BE2C (cell line): ENCODE measurements at regions not wholly inside any gene's neighbourhood (a gene's known extent, or its start where the extent isn't known, plus 50 kb on each side); places are given as distances from the start of the nearest gene placed in this dataset.
"Not testable (repeated sequence)": the region's sequence is repeated elsewhere in the genome, so short reads cannot be mapped to it uniquely, and the experiment has no call there.

Experiments used
- DNase-seq: peaks from one replicate; pipeline ENCODE4 v3.0.0-alpha.2; 2020
- H3K27me3 ChIP-seq: fragments of 250-450 bp; sonication (Bioruptor Pico); 2 replicates; pipeline ENCODE4 v1.5.1; 2020; ENCODE audit warnings: mild to moderate bottlenecking
- H3K36me3 ChIP-seq: fragments of 250-450 bp; sonication (Bioruptor Pico); 2 replicates; pipeline ENCODE4 v1.5.1; 2020; ENCODE audit warnings: mild to moderate bottlenecking
- H3K4me1 ChIP-seq: fragments of 250-450 bp; sonication (Bioruptor Pico); 2 replicates; pipeline ENCODE4 v1.5.1; 2020
- H3K4me3 ChIP-seq: 2 replicates; pipeline ENCODE4 v1.5.1; 2011; ENCODE audit warnings: low read depth, low read length
- H3K9me3 ChIP-seq: fragments of 250-450 bp; sonication (Bioruptor Pico); 2 replicates; pipeline ENCODE4 v1.5.1; 2020
- CTCF ChIP-seq: IDR thresholded peaks from 2 replicates; pipeline ENCODE4 v1.5.1; 2012; ENCODE audit warnings: mild to moderate bottlenecking, low read depth, low read length

DNA sequence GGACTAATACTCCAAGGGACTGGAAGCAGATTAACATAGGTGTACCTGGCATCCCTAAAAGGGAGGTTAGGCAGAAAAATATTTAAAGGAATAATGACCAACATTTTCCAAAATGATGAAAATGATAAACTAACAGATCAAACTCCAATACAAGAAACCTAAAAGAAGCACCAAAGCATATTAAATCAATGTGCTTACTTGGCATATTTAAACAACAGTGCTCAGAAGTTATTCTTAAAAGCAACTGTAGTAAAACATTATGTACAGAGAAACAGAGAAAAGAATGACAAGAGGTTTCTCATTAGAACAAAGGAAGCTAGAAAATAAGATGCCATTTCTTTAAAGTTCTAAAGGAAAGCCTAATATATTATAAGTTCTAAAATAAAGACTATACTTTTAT lies 947.3 kb upstream of the TMEFF2 start:
- DNase-seq: no peak
- no peaks in the 10 kb centered on the region for H3K36me3 ChIP-seq
- no peaks in the 10 kb centered on the region for H3K9me3 ChIP-seq
- no peak for TF ChIP-seq CTCF
- H3K4me3 ChIP-seq: no peak overlapping the region
- H3K4me1 ChIP-seq: no peaks in the 10 kb centered on the region
- H3K27me3 ChIP-seq: no peaks in the 10 kb centered on the region

DNA sequence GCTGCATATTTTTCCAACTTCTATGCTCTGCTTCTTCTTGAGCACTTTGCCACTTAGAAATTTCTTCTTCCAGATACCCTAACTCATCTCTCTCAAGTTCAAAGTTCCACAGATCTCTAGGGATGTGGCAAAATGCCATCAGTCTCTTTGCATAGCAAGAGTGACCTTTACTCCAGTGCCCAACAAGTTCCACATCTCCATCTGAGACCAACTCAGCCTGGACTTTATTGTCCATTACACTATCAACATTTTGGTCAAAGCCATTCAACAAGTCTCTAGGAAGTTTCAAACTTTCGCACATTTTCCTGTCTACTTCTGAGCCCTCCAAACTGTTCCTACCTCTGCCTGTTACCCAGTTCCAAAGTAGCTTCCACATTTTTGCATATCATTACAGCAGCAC lies 946.2 kb upstream of the TMEFF2 start:
- not testable (repeated sequence) for DNase-seq, H3K9me3 ChIP-seq, H3K4me1 ChIP-seq, H3K36me3 ChIP-seq, H3K4me3 ChIP-seq, H3K27me3 ChIP-seq

GRCh38 chr2:193124815-193125214 lies 930.1 kb upstream of the TMEFF2 start:
- no peaks in the 10 kb centered on the region for H3K36me3 ChIP-seq
- H3K9me3 ChIP-seq: no peaks in the 10 kb centered on the region
- DNase-seq: no peak
- H3K4me3 ChIP-seq: no peak overlapping the region
- TF ChIP-seq CTCF: no peak
- H3K4me1 ChIP-seq: no peaks in the 10 kb centered on the region
- H3K27me3 ChIP-seq: no peaks in the 10 kb centered on the region

DNA sequence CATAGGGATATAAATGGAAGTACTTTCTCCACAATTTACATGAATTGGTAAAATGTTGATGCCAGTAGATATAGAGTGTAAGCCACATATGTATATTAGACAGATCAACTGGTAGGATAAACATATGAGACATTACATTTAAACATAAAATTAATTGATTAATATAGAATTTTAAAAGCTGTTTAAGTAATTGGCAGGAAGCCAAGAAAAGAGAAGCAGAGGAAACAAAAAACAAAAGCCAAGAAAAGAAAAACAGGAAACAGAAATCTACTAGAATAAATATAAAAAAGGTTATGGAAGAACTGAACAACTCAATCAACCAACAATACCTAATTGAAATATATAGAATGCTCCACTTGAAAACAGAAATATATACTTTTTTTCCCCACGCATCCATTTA lies 920.1 kb upstream of the TMEFF2 start:
- DNase-seq: no peak
- no peak overlapping the region for H3K4me3 ChIP-seq
- H3K36me3 ChIP-seq: no peaks in the 10 kb centered on the region

DNA sequence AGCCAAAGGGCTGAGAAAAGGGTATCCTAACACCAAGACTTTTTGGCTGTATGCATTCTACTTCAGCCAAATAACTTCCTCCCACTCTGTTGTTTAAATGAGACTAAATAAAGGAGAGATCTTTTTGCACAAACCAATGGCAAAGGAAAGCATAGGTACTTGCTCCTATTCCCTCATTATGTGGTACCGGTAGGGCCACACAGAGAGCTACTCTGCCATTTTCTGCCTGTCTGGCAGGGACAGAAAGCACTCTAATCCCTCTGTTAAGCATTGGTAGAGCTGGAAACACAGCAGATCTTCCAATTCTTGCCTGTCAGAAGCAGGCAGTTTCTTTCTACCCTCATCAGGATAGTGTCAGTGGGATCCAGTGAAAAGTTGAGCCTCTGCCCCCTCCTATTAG lies 918.3 kb upstream of the TMEFF2 start:
- Histone ChIP-seq H3K36me3 (no peaks in the 10 kb centered on the region), H3K4me1 (peaks cover 3% of the 10 kb centered on the region; the same call in 1 of the 2 replicates), H3K27me3 (no peaks in the 10 kb centered on the region), H3K4me3 (no peak overlapping the region), H3K9me3 (no peaks in the 10 kb centered on the region)
- no peak for TF ChIP-seq CTCF
- no peak for DNase-seq

More for the DNA sequence above, 920.1 kb upstream of the TMEFF2 start:
- Histone ChIP-seq H3K9me3 (no peaks in the 10 kb centered on the region), H3K27me3 (no peaks in the 10 kb centered on the region), H3K4me1 (peaks cover 3% of the 10 kb centered on the region; the same call in 1 of the 2 replicates)
- TF ChIP-seq CTCF: no peak

DNA sequence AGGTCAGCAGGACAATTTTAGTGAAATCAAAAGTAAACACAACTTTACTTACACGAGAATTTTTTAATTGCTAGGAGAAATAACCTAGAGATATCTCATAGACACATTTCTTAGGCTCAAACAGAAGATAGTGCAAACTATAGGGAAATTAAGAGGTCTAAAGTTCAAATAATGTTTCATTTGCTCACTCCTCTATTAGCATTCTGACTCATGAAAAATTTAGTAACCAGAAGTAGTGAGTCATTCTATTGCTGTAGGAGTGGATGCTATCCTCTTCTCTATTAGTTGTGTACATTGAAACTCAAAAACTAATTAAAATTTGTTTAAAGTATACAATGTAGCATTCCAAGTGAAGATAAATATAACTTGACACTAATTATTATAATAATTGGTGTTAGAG lies 908.3 kb upstream of the TMEFF2 start:
- Histone ChIP-seq H3K27me3 (no peaks in the 10 kb centered on the region), H3K4me1 (peaks cover 4% of the 10 kb centered on the region; the same call in 1 of the 2 replicates), H3K36me3 (no peaks in the 10 kb centered on the region), H3K9me3 (no peaks in the 10 kb centered on the region), H3K4me3 (no peak overlapping the region)
- DNase-seq: no peak
- TF ChIP-seq CTCF: no peak

DNA sequence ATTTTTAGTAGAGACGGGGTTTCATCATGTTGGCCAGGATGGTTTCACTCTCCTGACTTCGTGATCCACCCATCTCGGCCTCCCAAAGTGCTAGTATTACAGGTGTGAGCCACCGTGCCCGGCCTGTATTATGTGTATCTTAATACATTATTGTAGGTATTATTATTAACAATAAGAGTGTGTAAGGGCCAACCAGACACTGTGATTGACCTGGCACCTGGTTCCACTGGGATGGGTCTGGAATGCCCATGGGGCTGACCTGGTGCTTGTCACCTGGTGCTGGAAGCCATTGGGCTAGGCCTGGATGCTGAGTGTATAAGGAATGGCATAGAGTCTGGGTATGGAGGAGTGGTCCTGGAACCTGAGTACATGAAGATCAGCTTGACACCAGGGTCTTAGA lies 906.9 kb upstream of the TMEFF2 start:
- no peaks in the 10 kb centered on the region for H3K9me3 ChIP-seq
- H3K4me1 ChIP-seq: peaks cover 4% of the 10 kb centered on the region; the same call in 1 of the 2 replicates
- H3K36me3 ChIP-seq: no peaks in the 10 kb centered on the region
- DNase-seq: no peak
- H3K27me3 ChIP-seq: no peaks in the 10 kb centered on the region
- TF ChIP-seq CTCF: no peak
- no peak overlapping the region for H3K4me3 ChIP-seq
